Osteoblast (primary cell): ENCODE measurements at regions not wholly inside any gene's neighbourhood (a gene's known extent, or its start where the extent isn't known, plus 50 kb on each side); places are given as distances from the start of the nearest gene placed in this dataset.

Source experiments
- DNase-seq: peaks from one replicate; pipeline ENCODE4 v3.0.0; 2011; ENCODE audit warnings: low spot score, mixed read lengths; ENCODE audit not compliant: insufficient read length; ENCODE audit errors: missing footprints
- H2AFZ ChIP-seq: 2 replicates; pipeline ENCODE4 v1.6.0; 2011; ENCODE audit warnings: mild to moderate bottlenecking, low read length
- H3K27ac ChIP-seq: 2 replicates; pipeline ENCODE4 v1.5.1; 2011; ENCODE audit warnings: mild to moderate bottlenecking, low read depth, low read length, moderate library complexity
- H3K27me3 ChIP-seq: 2 replicates; pipeline ENCODE4 v1.6.0; 2012; ENCODE audit warnings: mild to moderate bottlenecking, control low read depth, inconsistent platforms, low read length, moderate library complexity; ENCODE audit not compliant: insufficient read depth
- H3K36me3 ChIP-seq: 2 replicates; pipeline ENCODE4 v1.5.1; 2011; ENCODE audit warnings: mild to moderate bottlenecking, low read length, control low read depth, moderate library complexity; ENCODE audit not compliant: insufficient read depth
- H3K4me1 ChIP-seq: 2 replicates; pipeline ENCODE4 v1.5.1; 2011; ENCODE audit warnings: mild to moderate bottlenecking, low read length, control low read depth, moderate library complexity; ENCODE audit not compliant: insufficient read depth
- H3K4me2 ChIP-seq: 2 replicates; pipeline ENCODE4 v1.6.0; 2011; ENCODE audit warnings: mild to moderate bottlenecking, low read length; ENCODE audit not compliant: insufficient read depth
- H3K4me3 ChIP-seq: fragments of 200-600 bp; sonication (generic); 3 replicates; pipeline ENCODE4 v1.5.1; 2012; ENCODE audit warnings: mild to moderate bottlenecking, low read length, inconsistent platforms; ENCODE audit not compliant: insufficient read depth
- H3K79me2 ChIP-seq: 2 replicates; pipeline ENCODE4 v1.6.0; 2012; ENCODE audit warnings: mild to moderate bottlenecking, low read length, control low read depth, inconsistent platforms; ENCODE audit not compliant: insufficient read depth
- H3K9me3 ChIP-seq: 2 replicates; pipeline ENCODE4 v1.5.1; 2011; ENCODE audit warnings: low read depth, low read length, control low read depth
- H4K20me1 ChIP-seq: 2 replicates; pipeline ENCODE4 v1.6.0; 2012; ENCODE audit warnings: mild to moderate bottlenecking, low read length, control low read depth; ENCODE audit not compliant: insufficient read depth
- TF ChIP-seq, protein P1 (sequence below): IDR thresholded peaks from 2 replicates; pipeline ENCODE4 v1.5.1; 2011; ENCODE audit warnings: mild to moderate bottlenecking, low read depth, low read length, moderate library complexity; ENCODE audit errors: extremely low read depth

DNA sequence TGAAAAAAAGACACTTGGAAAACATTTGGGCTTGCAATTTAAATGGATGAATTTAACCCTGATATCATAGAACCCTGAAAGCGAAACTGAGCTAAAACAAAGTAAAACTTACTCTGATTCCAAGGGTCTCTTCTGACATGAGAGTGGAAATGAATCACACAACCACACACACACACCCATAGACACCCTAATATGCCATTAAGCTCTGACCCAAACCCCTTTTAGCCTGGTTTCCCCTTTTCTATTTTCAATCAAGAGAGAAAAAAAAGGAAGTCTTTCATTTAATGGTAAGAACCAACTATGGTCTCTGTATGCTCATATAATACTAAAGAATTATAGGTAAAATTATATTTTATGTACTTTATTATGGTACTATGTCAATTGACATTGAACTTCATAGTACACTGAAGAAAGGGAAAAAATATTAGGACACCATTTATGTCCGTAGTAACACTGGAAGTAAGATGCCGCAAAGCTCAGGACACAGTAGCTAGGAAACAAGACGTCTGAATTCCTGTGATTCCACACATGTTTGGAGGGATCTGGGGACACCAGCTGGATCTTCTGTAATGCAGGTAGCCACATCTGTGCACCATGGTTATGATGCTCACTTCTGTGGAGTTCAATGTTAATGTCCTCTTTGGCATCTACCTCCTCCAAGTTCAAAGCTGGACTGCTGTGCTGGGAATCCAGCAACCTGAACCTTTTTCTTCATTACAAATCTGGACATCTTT lies 95.8 kb downstream of the PCSK1 start:
- DNase-seq = no peak
- Histone ChIP-seq H3K4me2 (peak overlapping the region; percentile 37), H2AFZ (peak overlapping the region; percentile 41), H3K27me3 (no peaks in the 10 kb centered on the region), H3K4me1 (peaks cover 33% of the 10 kb centered on the region), H3K27ac (peak overlapping the region; percentile 68), H4K20me1 (no peaks in the 10 kb centered on the region), H3K79me2 (no peaks in the 10 kb centered on the region), H3K4me3 (no peak overlapping the region), H3K9me3 (no peaks in the 10 kb centered on the region), H3K36me3 (no peaks in the 10 kb centered on the region)
- TF ChIP-seq, protein P1, sequence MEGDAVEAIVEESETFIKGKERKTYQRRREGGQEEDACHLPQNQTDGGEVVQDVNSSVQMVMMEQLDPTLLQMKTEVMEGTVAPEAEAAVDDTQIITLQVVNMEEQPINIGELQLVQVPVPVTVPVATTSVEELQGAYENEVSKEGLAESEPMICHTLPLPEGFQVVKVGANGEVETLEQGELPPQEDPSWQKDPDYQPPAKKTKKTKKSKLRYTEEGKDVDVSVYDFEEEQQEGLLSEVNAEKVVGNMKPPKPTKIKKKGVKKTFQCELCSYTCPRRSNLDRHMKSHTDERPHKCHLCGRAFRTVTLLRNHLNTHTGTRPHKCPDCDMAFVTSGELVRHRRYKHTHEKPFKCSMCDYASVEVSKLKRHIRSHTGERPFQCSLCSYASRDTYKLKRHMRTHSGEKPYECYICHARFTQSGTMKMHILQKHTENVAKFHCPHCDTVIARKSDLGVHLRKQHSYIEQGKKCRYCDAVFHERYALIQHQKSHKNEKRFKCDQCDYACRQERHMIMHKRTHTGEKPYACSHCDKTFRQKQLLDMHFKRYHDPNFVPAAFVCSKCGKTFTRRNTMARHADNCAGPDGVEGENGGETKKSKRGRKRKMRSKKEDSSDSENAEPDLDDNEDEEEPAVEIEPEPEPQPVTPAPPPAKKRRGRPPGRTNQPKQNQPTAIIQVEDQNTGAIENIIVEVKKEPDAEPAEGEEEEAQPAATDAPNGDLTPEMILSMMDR = no peak

DNA sequence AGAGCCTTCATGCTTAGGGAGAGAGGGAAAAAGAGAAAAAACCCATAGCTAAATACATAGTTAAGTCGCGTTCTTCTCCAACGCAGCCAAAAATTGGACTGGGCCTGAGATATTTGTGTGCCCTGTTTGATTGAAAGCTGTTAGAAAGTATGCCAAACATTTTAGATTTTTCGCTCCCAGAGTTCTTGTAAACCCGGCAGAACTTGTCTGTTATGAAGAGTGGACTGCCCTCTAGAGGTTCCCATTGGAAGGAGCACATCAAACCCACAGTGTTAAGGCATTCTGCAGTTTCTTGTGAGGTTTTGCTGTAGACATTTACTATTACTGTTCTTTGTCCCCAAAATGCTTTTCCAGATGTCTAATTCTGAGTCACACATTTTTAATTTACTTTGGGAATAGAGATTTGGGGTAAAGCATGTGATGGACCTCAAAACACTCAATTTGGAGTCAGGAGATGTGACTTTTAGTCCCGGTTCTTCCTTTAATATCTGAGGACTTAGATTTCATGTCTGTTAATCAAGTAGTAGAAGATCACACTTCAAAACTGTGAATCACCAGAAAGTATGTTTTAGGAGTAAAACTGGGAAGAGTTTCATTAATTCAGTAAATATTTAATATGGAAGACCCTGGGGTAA lies 96.6 kb downstream of the PCSK1 start:
- Histone ChIP-seq H3K36me3 (no peaks in the 10 kb centered on the region), H2AFZ (peak overlapping the region; percentile 58), H3K27me3 (no peaks in the 10 kb centered on the region), H3K4me2 (peak overlapping the region; percentile 40), H3K4me1 (peaks cover 38% of the 10 kb centered on the region), H3K9me3 (no peaks in the 10 kb centered on the region), H4K20me1 (no peaks in the 10 kb centered on the region), H3K4me3 (no peak overlapping the region), H3K79me2 (no peaks in the 10 kb centered on the region), H3K27ac (peak overlapping the region; percentile 68)
- TF ChIP-seq, protein P1 = peak; percentile 97
- DNase-seq = peak; percentile 47

DNA sequence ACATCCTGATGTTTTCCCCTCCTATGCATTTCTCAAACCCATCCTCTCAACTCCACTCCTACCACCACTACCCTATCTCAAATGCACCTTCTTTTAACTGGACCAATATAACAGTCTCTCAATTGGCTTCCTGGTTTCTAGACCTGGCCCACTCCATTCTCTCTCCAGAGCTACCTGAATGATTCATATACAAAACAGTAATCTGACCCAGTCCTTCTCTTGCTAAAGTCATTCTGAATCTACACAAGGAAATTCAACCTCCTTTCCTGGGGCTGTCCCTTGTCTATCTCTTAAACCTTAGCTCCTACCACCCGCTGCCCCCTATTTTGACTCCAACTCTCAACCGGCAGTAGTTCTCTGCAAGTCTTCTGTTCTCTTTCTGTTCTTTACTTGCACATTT lies 97.2 kb downstream of the PCSK1 start:
- peaks cover 44% of the 10 kb centered on the region for H3K4me1 ChIP-seq
- H3K4me3 ChIP-seq = no peak overlapping the region
- no peak for DNase-seq
- no peaks in the 10 kb centered on the region for H3K79me2 ChIP-seq
- H3K9me3 ChIP-seq = no peaks in the 10 kb centered on the region
- H3K27ac ChIP-seq = peak overlapping the region; percentile 68
- peak overlapping the region; percentile 58 for H2AFZ ChIP-seq
- TF ChIP-seq, protein P1 = no peak
- H3K4me2 ChIP-seq = peak overlapping the region; percentile 40
- no peaks in the 10 kb centered on the region for H3K36me3 ChIP-seq
- H4K20me1 ChIP-seq = no peaks in the 10 kb centered on the region
- H3K27me3 ChIP-seq = no peaks in the 10 kb centered on the region

DNA sequence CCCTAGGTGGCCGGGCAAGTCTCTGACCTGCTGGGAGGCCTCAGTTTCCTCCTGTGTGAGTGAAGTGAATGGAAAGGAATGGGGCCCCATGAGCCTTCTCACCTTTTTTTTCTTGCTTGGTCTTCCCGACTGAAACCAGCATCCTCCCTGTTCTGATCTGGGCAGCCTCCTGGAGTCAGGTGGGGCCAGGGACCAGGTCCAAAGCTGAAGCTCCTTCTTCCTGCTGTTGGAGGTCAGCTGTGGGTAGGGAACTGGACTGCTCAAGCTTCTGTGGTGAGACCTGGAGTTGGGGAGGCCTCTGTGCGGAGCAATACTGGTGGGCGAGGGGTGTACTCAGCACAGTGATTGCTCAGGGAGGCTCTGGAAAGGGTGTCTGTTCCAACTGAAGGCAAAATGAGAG lies 99.7 kb downstream of the PCSK1 start:
- Histone ChIP-seq H3K4me2 (no peak overlapping the region), H3K4me1 (peaks cover 46% of the 10 kb centered on the region), H3K79me2 (no peaks in the 10 kb centered on the region), H4K20me1 (no peaks in the 10 kb centered on the region), H3K9me3 (no peaks in the 10 kb centered on the region), H3K27ac (no peak overlapping the region), H3K36me3 (no peaks in the 10 kb centered on the region), H3K27me3 (no peaks in the 10 kb centered on the region), H2AFZ (no peak overlapping the region), H3K4me3 (no peak overlapping the region)
- no peak for DNase-seq
- TF ChIP-seq, protein P1 = no peak
